ENCODE measurements at regions not wholly inside any gene's neighbourhood (a gene's known extent, or its start where the extent isn't known, plus 50 kb on each side); places are given as distances from the start of the nearest gene placed in this dataset.

GRCh38 chr11:69931060-69931910, 112.1 kb upstream of the FGF3 start (continued):
- TF ChIP-seq RELA (IDR thresholded peaks at IDR 0.05; ENCODE audit: borderline replicate concordance, partially characterized antibody): no peak
- TF ChIP-seq ZNF24 (IDR thresholded peaks at IDR 0.05): no peak
- TF ChIP-seq PRDM15 (CRISPR knock-in tag; IDR thresholded peaks at IDR 0.05): no peak
- TF ChIP-seq MEF2B (IDR thresholded peaks at IDR 0.05; ENCODE audit: partially characterized antibody, poor library complexity, severe bottlenecking): no peak
- no peak for TF ChIP-seq KLF5 (IDR thresholded peaks at IDR 0.05; ENCODE audit: partially characterized antibody)
- TF ChIP-seq GABPA (IDR thresholded peaks at IDR 0.05; ENCODE audit: low read depth): no peak

Measured in GM12878 (cell line).